ENCODE measurements at regions not wholly inside any gene's neighbourhood (a gene's known extent, or its start where the extent isn't known, plus 50 kb on each side); places are given as distances from the start of the nearest gene placed in this dataset.
A peak's percentile ranks its signal among the peaks of the same experiment; 100 is the strongest.

- TF ChIP-seq RBFOX2 (IDR thresholded peaks at IDR 0.05; ENCODE audit: low read depth, low read length) (peak; percentile 25; the same call in 1 of the 2 replicates), CHD7 (IDR thresholded peaks at IDR 0.05; ENCODE audit: low read depth, low read length) (no peak), MTA1 (IDR thresholded peaks at IDR 0.05; ENCODE audit: borderline replicate concordance) (no peak), POLR2AphosphoS5 (IDR thresholded peaks at IDR 0.05; ENCODE audit: control insufficient read depth, insufficient read depth, low read depth, low read length) (0 out of 2 replicates have a peak, but pooled peaks have one; percentile 33), TBP (optimal IDR thresholded peaks at IDR 0.05; ENCODE audit: low read depth, low read length) (no peak), CBX5 (IDR thresholded peaks at IDR 0.05; ENCODE audit: borderline replicate concordance, low read depth) (no peak), EGR1 (conservative IDR thresholded peaks at IDR 0.05) (0 out of 2 replicates have a peak, but pooled peaks have one; percentile 19), DDX20 (tag; IDR thresholded peaks at IDR 0.05; ENCODE audit: low read depth) (no peak), EWSR1 (IDR thresholded peaks at IDR 0.05; ENCODE audit: borderline replicate concordance, low read depth, partially characterized antibody) (no peak), ZNF146 (CRISPR knock-in tag; IDR thresholded peaks at IDR 0.05; ENCODE audit: unreplicated experiment) (no peak), ZNF444 (CRISPR knock-in tag; IDR thresholded peaks at IDR 0.05) (no peak), LEF1 (IDR thresholded peaks at IDR 0.05) (no peak), NEUROD1 (IDR thresholded peaks at IDR 0.05; ENCODE audit: borderline replicate concordance, low read depth, low read length, partially characterized antibody) (peak; percentile 36), ETV6 (IDR thresholded peaks at IDR 0.05; ENCODE audit: borderline replicate concordance in 1 of 2, low read depth in 2 of 2, low read length in 1 of 2) (no peak), ETV6 (CRISPR knock-in tag; IDR thresholded peaks at IDR 0.05; ENCODE audit: borderline replicate concordance) (no peak), NR3C1 (CRISPR knock-in tag; IDR thresholded peaks at IDR 0.05) (no peak), FOSL1 (tag; conservative IDR thresholded peaks at IDR 0.05) (0 out of 2 replicates have a peak, but pooled peaks have one; percentile 20), THRAP3 (IDR thresholded peaks at IDR 0.05; ENCODE audit: borderline replicate concordance) (no peak), SAFB (IDR thresholded peaks at IDR 0.05; ENCODE audit: borderline replicate concordance, low read depth, low read length) (no peak)
Measured at GRCh38 chr14:28831126-28831525, 64.5 kb downstream of the FOXG1 start (continued).
